NCI-H2227 treated with DMSO at 0.1 percent for 48 hours (cell line): ENCODE measurements at regions not wholly inside any gene's neighbourhood (a gene's known extent, or its start where the extent isn't known, plus 50 kb on each side); places are given as distances from the start of the nearest gene placed in this dataset.
"Not testable (repeated sequence)": the region's sequence is repeated elsewhere in the genome, so short reads cannot be mapped to it uniquely, and the experiment has no call there.

ENCODE experiments used
- DNase-seq: peaks from one replicate; lab custom pipeline; 2025; lab: John Stamatoyannopoulos, UW

DNA sequence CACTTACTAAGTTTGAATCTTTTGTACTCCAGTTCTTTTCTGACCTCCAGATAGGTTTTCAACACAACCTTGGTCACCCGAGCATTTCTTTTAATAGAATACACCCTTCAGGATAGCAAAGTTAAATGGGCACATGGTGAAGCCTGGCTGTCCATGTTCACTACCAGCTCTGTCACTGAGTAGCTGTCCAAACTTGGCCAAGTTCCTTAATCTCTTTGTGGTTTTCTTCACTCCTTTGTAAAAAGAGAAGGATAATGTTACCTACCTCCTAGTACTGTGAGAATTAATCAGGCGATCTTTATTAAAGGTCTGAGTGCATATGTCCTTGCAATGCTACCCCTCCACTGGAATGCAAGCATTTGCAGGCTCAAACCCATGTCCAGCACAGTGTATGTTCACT is 128.1 kb upstream of the PTPRZ1 start:
- DNase-seq = no peak

DNA sequence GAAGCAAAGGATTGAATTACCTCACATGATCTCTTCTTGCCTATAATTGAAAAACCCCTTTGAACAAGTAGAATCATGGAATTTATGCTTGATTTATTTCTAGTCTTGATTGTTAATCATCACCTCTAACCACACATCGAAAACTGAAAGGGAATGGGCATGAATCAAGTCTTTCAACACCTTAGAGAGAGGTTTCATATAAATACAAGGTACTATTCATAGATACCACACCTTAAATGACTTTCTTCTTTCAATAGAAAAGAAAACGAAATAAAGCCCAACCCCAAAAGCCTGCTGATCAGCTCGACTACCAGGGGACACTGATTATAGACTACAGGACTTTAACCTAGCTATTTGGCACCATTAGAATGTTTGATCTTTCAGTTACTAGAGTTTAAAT is 128.6 kb upstream of the PTPRZ1 start:
- peak; percentile 92 for DNase-seq

DNA sequence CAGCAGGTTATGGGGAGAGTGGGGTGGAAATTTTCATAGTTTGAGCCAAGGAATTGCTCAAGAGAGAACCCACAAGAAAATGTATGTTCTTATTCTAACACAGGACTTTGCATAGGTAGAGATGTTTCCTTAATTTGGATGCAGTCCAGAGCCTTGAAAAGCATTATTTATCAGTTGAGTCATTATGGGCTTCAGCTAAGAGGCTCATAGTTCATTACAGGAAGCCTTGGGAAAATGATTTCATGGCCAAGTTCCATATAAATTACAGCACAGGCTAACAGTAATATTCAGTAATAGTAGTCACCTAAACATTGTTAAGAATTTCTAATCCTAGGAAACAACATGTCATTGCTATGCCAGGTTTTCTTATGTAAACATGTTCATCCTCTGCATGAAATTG is 131.1 kb upstream of the PTPRZ1 start:
- DNase-seq = no peak

DNA sequence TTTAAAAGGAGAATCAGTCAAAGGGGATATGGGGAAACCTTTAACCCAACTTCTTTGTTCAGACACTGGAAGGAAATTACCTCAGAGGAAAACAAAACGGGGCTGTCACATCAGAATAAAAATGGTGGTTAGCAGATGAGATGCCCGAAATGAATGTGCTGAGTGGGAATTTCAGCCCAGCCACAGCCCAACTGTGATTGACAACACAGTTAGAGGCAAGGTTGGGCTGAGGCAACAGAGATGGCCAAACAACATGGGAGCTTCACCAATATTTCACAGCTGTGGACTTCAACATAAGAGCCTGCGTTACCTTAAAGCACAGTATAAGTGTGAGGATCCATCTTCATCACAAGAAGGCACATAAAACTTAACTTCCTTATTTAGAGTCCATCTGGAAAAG is 133.5 kb upstream of the PTPRZ1 start:
- no peak for DNase-seq

- DNase-seq = no peak
Observed at GRCh38 chr7:121730869-121731268, 142.1 kb upstream of the PTPRZ1 start.

DNA sequence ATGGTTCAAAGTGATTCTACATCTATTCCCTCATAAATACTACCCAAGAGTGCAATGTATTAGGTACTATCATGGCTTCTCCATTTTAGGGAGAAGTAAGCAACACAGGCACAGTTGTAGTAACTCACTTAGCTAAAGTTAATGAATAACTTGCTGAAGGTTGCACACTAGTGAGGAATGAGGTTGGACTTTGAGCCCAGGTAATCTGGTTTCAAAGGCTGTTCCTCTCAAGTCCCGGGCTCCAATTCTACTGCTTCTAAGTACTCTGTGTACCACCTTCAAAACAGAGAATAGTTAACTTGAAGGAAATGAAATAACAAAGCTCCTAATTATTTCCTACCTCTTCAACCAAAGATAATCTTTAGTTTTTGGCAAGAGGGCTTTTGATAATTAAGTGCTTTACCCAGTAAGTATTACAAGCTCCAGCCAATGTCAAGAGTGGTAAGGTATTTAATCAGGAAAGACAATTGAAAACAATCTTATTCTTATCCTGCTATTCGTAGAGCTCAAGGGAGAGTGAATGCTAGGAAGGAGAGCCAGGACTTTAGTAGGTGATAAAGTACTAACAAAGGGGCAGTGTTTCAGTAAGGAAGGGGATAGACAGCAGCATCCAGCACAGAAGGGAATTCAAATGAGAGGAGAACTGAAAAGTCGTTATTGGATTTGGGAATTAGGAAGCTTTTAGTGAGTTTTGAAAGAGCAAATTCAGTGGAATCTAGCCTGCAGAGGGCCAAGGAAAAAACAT is 158.2 kb upstream of the PTPRZ1 start:
- DNase-seq = no peak

DNA sequence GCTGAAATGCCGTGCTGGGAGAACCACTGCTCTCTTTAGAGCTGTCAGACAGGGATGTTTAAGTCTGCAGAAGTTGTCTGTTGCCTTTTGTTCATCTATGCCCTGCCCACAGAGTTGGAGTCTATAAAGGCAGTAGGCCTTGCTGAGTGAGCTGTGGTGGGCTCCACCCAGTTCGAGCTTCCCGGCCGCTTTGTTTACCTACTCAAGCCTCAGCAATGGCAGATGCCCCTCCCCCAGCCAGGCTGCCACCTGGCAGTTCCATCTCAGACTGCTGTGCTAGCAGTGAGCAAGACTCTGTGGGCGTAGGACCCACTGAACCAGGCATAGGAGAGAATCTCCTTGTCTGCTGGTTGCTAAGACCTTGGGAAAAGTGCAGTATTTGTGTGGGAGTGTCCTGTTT is 160.0 kb upstream of the PTPRZ1 start:
- not testable (repeated sequence) for DNase-seq

DNA sequence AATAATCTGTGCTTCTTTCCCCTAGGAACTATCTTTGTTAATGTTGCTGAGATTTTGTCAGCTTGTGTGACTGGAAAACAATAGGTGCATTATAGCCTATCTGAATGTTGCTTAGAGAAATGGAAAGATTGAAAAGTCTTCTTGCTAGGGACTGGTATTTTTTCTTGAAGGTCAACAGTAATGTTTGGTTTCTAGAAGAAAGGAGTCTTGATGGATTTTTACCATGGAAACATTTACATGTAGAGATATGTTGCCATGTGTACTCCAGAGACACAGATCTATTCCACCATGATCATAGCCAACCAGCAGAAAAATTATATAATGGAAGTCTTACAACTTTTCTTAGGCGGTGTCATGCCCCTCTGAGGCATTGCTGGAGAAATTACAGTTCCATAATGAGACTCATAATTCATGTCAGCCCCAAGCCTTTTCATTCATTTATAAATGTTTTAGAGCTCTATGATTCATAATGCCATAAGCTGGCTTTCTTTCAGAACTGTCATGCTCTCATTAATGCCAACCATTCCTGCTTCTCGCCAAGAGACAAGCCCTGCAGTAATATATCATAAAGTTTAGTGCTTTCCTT is 175.1 kb upstream of the PTPRZ1 start:
- DNase-seq = no peak

GRCh38 chr7:121696954-121697353 is 176.0 kb upstream of the PTPRZ1 start:
- DNase-seq = no peak

DNA sequence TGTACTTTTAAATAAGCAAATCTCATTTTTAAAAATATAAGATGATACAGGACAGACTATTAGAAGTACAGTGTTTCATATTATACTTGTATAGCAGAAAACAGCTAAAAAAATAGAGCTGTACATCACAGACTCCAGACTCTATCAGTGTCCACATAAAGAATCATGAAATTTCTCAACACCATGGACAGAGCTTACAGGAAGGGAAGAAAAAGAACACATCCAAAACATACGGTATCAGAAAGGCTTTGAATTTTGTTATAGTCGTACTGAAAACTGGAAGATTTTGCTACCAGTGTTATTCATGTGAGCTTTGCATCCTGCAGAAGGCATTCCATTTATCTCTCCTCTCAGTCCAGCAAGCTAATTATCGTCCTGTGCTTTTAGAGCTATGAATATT is 183.2 kb upstream of the PTPRZ1 start:
- DNase-seq = no peak

DNA sequence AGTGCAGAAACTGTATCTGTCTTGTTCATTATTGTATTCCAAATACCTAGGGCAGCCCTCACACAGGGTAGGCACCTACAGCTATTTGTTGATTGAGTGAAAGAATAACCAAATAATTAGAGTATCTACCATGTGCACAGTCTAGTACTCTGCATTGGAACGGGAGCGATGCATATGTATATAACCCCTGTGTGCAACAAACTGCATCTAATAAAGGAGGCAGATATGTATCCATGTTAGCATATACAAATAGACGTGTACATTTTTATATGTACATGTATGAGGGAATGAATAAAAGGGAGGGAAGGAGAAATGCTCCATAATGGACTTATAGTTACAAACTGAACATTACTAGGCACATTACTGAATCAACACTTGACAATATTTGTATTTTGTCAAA is 191.3 kb upstream of the PTPRZ1 start:
- no peak for DNase-seq

- DNase-seq = peak; percentile 72
Observed at GRCh38 chr7:121676168-121676567, 196.8 kb upstream of the PTPRZ1 start.

- not testable (repeated sequence) for DNase-seq
Observed at GRCh38 chr7:121674455-121674854, 198.5 kb upstream of the PTPRZ1 start.

- DNase-seq = no peak
Observed at GRCh38 chr7:121669144-121669543, 203.8 kb upstream of the PTPRZ1 start.

GRCh38 chr7:121666306-121666705 is 206.7 kb upstream of the PTPRZ1 start:
- no peak for DNase-seq

DNA sequence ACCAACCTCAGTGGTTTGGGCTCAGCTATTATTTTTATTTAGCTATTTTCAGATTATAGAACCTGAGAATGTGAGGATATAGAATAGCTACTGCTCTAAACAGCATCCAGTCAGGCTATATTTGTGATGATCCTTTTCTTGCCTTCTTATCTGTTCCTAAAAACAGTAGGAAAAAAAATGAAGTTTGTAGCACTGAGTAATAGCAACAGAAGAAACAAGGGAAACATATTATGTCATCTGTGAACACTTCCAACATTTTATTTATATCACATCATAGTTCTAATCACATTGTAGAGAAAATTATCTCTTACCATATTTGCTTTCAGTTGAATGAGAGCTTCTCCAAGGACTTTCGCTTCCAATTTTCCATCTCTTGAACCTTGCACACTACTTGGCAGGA is 229.6 kb upstream of the PTPRZ1 start:
- DNase-seq = no peak

DNA sequence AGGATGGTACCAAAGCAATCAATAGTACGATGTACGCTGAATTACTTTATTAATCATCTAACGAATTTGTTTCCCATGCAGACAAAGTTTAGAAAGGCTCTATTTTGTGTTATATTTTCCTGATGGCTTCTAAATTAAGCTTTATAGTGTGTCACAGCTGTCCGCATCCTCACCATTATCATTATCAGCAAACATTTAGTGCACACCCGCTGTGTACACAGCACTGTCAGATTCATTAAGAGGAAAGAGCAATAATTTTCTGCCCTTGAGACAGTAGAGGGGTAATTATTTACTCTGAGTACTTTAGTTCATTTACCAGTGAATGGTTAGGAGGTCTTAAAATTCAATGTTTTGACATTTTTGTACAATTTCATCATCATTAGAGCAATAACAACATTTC is 233.3 kb upstream of the PTPRZ1 start:
- no peak for DNase-seq

- no peak for DNase-seq
Observed at GRCh38 chr7:121638286-121638685, 234.7 kb upstream of the PTPRZ1 start.

GRCh38 chr7:121634356-121634755 is 238.2 kb upstream of the FAM3C start:
- DNase-seq = peak; percentile 96

GRCh38 chr7:121633186-121633585 is 237.1 kb upstream of the FAM3C start:
- no peak for DNase-seq

- peak; percentile 28 for DNase-seq
Observed at GRCh38 chr7:121624958-121625357, 228.8 kb upstream of the FAM3C start.

DNA sequence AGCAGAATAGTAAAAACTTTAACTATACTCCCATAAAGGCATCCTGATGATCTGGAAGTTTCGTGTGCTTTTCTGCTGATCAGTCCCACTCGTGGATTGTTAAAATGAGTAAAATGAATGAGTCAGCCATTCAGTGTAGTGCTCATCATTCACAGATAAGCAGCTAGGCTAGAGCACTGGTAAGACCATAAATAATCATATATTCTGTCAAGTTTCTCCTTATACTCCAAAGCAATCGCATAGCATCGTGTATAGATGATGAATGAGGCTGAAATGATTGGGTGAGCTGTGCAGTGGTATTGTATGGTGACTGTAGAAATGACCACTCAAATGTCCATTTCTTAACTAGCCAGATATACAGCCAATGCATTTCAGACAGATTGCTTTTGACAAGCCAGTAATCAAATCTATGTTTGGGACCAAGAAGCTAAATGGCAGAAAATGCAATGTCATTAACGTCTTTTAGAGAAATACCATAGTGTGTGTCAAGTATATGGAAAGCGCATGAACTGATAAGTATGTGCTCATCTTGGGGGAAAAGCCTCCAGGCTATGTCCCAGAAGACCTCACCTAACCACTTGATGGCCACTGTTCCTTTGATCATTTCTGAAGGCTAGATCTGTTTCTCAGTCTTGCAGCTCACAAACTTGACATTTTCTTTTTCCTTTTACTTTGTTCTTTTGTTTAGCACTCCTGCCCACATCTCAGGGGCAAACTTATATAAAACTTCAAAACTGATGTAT is 227.2 kb upstream of the FAM3C start:
- no peak for DNase-seq

- DNase-seq = no peak
Observed at GRCh38 chr7:121621937-121622336, 225.8 kb upstream of the FAM3C start.
